Panc1 (cell line): ENCODE measurements at regions not wholly inside any gene's neighbourhood (a gene's known extent, or its start where the extent isn't known, plus 50 kb on each side); places are given as distances from the start of the nearest gene placed in this dataset.

Experiments
- ATAC-seq: fragments of 200-7000 bp; cut with Tn5 transposase; 2 replicates; pipeline ENCODE4 v1.9.1; 2020; ENCODE audit warnings: mild to moderate bottlenecking, moderate library complexity
- BruUV-seq: library from RNA; stranded (reverse); fragments of 400-500 nt; replicated peaks from 2 replicates; lab custom pipeline; 2021; lab: Mats Ljungman, UMichigan
- CTCF ChIA-PET: fragments of 300-600 bp; sonication (Branson Sonifier 250); formaldehyde crosslinking; loops from one replicate; lab custom pipeline; 2022; ENCODE audit warnings: antibody characterized with exemption; lab: Charles Lee
- POLR2A ChIA-PET: fragments of 300-600 bp; sonication (Branson Sonifier 250); formaldehyde crosslinking; loops from one replicate; lab custom pipeline; 2022; ENCODE audit warnings: antibody characterized with exemption; lab: Charles Lee
- DNase-seq: peaks from one replicate; pipeline ENCODE4 v3.0.0-alpha.2; 2010; ENCODE audit warnings: low read depth, low spot score
- H3K27ac ChIP-seq: 2 replicates; pipeline ENCODE4 v1.5.1; 2011; ENCODE audit warnings: mild to moderate bottlenecking, low read length, inconsistent platforms
- H3K27me3 ChIP-seq: fragments of 200-500 bp; sonication (Bioruptor generic); 2 replicates; pipeline ENCODE4 v1.6.0; 2014; ENCODE audit warnings: low read length, inconsistent platforms; ENCODE audit not compliant: control insufficient read depth, insufficient read depth
- H3K36me3 ChIP-seq: fragments of 200-500 bp; sonication (Bioruptor generic); 2 replicates; pipeline ENCODE4 v1.5.1; 2014; ENCODE audit warnings: inconsistent platforms, mild to moderate bottlenecking, low read length, moderate library complexity; ENCODE audit not compliant: control insufficient read depth, insufficient read depth
- H3K4me1 ChIP-seq: 2 replicates; pipeline ENCODE4 v1.5.1; 2011; ENCODE audit warnings: inconsistent platforms, mild to moderate bottlenecking, low read length, moderate library complexity; ENCODE audit not compliant: control insufficient read depth, insufficient read depth
- H3K4me3 ChIP-seq, 2 experiments: 2 replicates each; pipeline ENCODE4 v1.5.1; 2011 to 2012; ENCODE audit warnings: low read depth in 2 of 2, low read length in 2 of 2, mild to moderate bottlenecking in 2 of 2, inconsistent platforms in 1 of 2, moderate library complexity in 1 of 2
- H3K9me3 ChIP-seq: fragments of 200-500 bp; sonication (Bioruptor generic); 2 replicates; pipeline ENCODE4 v1.5.1; 2014; ENCODE audit warnings: low read depth, mild to moderate bottlenecking, inconsistent platforms, low read length, moderate library complexity; ENCODE audit not compliant: control insufficient read depth, insufficient read depth
- POLR2AphosphoS5 ChIP-seq: IDR thresholded peaks from 2 replicates; pipeline ENCODE4 v1.6.1; 2012; ENCODE audit warnings: mild to moderate bottlenecking, low read depth, low read length, moderate library complexity
- SIN3A ChIP-seq: IDR thresholded peaks from 2 replicates; pipeline ENCODE4 v1.6.1; 2012; ENCODE audit warnings: low read depth, mild to moderate bottlenecking, low read length, moderate library complexity, borderline replicate concordance; ENCODE audit not compliant: insufficient read depth
- TCF7L2 ChIP-seq: IDR thresholded peaks from 2 replicates; pipeline ENCODE4 v1.6.1; 2011; ENCODE audit warnings: mild to moderate bottlenecking, low read depth, low read length, inconsistent platforms
- in situ Hi-C: cut with HindIII; loops from 2 replicates; pipeline ENCODE4 v1.10.0; 2016; ENCODE audit warnings: low sequenced_read_pairs, low pct_unique_long_range_greater_than_20kb
- intact Hi-C: fragments of 100-400 bp; cut with micrococcal nuclease; formaldehyde crosslinking; loops from one replicate; pipeline ENCODE4 v1.10.0; 2022; ENCODE audit not compliant: unreplicated experiment
- TF ChIP-seq, protein P1 (sequence below), 2 experiments: IDR thresholded peaks; 2 replicates each; pipeline ENCODE4 v1.6.1; 2011 to 2012; ENCODE audit warnings: low read depth in 2 of 2, control low read depth in 1 of 2, low read length in 1 of 2, mild to moderate bottlenecking in 1 of 2, moderate library complexity in 1 of 2; ENCODE audit not compliant: insufficient read depth in 1 of 2
- TF ChIP-seq, protein P2 (sequence below): fragments of 450-650 bp; IDR thresholded peaks from 2 replicates; pipeline ENCODE4 v1.5.1; 2017; ENCODE audit warnings: mild to moderate bottlenecking

DNA sequence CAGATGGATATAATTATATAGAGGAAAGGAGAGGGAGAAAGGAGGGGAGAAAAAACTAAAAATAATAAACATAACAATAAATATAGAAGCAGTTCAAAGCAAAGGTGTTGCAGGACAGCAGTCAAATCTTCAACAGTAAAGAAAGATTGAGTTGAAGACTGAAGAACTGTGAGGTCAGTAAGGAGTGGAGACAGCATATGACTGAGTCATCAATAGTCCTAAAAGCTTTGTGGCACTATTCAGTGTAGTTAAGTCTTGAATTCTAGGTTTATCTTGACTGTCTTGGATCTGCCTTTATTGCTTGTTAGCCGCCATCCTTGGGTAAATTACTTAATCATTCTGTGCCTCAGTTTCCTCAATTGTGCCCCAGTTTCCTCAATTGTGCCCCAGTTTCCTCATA lies 137.0 kb downstream of the MRPS30 start:
- Histone ChIP-seq H3K4me1 (no peaks in the 10 kb centered on the region), H3K4me3 (no peak overlapping the region), H3K36me3 (no peaks in the 10 kb centered on the region), H3K27me3 (no peaks in the 10 kb centered on the region), H3K9me3 (no peaks in the 10 kb centered on the region), H3K27ac (no peak overlapping the region)
- in situ Hi-C loops (no loop called here), intact Hi-C loops (no loop called here)
- no TSS peak for BruUV-seq
- TF ChIP-seq, protein P1, sequence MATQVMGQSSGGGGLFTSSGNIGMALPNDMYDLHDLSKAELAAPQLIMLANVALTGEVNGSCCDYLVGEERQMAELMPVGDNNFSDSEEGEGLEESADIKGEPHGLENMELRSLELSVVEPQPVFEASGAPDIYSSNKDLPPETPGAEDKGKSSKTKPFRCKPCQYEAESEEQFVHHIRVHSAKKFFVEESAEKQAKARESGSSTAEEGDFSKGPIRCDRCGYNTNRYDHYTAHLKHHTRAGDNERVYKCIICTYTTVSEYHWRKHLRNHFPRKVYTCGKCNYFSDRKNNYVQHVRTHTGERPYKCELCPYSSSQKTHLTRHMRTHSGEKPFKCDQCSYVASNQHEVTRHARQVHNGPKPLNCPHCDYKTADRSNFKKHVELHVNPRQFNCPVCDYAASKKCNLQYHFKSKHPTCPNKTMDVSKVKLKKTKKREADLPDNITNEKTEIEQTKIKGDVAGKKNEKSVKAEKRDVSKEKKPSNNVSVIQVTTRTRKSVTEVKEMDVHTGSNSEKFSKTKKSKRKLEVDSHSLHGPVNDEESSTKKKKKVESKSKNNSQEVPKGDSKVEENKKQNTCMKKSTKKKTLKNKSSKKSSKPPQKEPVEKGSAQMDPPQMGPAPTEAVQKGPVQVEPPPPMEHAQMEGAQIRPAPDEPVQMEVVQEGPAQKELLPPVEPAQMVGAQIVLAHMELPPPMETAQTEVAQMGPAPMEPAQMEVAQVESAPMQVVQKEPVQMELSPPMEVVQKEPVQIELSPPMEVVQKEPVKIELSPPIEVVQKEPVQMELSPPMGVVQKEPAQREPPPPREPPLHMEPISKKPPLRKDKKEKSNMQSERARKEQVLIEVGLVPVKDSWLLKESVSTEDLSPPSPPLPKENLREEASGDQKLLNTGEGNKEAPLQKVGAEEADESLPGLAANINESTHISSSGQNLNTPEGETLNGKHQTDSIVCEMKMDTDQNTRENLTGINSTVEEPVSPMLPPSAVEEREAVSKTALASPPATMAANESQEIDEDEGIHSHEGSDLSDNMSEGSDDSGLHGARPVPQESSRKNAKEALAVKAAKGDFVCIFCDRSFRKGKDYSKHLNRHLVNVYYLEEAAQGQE (IDR thresholded peaks at IDR 0.05; ENCODE audit: insufficient read depth in 1 of 2, low read depth in 2 of 2, low read length in 1 of 2), result no peak
- TF ChIP-seq POLR2AphosphoS5 (no peak), SIN3A (no peak), TCF7L2 (no peak)
- TF ChIP-seq, protein P2, sequence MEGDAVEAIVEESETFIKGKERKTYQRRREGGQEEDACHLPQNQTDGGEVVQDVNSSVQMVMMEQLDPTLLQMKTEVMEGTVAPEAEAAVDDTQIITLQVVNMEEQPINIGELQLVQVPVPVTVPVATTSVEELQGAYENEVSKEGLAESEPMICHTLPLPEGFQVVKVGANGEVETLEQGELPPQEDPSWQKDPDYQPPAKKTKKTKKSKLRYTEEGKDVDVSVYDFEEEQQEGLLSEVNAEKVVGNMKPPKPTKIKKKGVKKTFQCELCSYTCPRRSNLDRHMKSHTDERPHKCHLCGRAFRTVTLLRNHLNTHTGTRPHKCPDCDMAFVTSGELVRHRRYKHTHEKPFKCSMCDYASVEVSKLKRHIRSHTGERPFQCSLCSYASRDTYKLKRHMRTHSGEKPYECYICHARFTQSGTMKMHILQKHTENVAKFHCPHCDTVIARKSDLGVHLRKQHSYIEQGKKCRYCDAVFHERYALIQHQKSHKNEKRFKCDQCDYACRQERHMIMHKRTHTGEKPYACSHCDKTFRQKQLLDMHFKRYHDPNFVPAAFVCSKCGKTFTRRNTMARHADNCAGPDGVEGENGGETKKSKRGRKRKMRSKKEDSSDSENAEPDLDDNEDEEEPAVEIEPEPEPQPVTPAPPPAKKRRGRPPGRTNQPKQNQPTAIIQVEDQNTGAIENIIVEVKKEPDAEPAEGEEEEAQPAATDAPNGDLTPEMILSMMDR, result no peak
- ATAC-seq, result no peak
- DNase-seq, result no peak
- POLR2A ChIA-PET, result no interaction called here
- CTCF ChIA-PET, result no interaction called here

DNA sequence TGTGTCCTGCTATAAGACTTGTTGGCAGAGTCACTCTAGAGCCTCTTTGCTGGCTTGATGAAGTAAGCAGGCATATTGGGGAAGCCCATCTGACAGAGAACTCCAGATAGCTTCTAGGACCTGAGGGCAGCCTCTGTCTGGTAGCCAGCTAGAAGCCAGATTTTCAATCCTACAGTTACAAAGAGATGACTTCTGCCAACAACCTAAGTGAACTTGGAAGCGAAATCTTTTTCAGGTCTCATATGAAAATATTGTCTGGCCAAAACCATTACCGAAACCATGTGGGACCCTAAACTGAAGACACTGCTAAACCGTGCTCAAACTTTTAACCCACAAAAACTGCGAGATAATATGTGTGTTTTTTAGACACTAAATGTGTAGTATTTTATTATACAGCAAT lies 140.9 kb downstream of the MRPS30 start:
- H3K4me1 ChIP-seq, result no peaks in the 10 kb centered on the region
- DNase-seq, result no peak
- no peaks in the 10 kb centered on the region for H3K27me3 ChIP-seq
- no peaks in the 10 kb centered on the region for H3K36me3 ChIP-seq
- H3K9me3 ChIP-seq, result no peaks in the 10 kb centered on the region
- CTCF ChIA-PET, result no interaction called here
- intact Hi-C loops, result no loop called here
- TF ChIP-seq, protein P1 (IDR thresholded peaks at IDR 0.05; ENCODE audit: insufficient read depth in 1 of 2, low read depth in 2 of 2, low read length in 1 of 2), result no peak
- TF ChIP-seq POLR2AphosphoS5 (no peak), TCF7L2 (no peak), SIN3A (no peak)
- TF ChIP-seq, protein P2, result no peak
- ATAC-seq, result no peak
- POLR2A ChIA-PET, result no interaction called here
- H3K4me3 ChIP-seq, result no peak overlapping the region
- in situ Hi-C loops, result no loop called here
- H3K27ac ChIP-seq, result no peak overlapping the region
- no TSS peak for BruUV-seq
